NCI-H146 (cell line): ENCODE measurements at regions not wholly inside any gene's neighbourhood (a gene's known extent, or its start where the extent isn't known, plus 50 kb on each side); places are given as distances from the start of the nearest gene placed in this dataset.

Source experiments
- DNase-seq: peaks from one replicate; lab custom pipeline; 2025; lab: John Stamatoyannopoulos, UW

DNA sequence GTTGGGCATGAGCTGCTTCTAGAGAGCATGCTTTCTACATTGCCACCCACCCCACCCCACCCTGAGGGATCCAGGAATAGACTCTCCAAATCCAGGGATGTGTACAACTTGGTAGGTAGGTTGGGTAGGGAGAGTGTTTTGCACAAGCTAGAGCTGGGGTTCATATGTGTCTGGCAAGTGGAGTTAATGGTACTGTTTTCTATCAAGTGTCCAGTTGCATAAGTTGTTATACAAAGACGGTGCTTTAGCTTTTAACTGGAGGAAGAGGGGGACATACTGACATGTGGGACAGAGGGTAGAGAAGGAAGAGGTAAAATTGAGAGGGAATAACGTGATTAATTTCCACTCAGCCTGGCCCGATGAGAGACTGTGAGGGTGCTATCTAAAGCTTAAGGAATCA is 51.0 kb upstream of the TNC start:
- no peak for DNase-seq

DNA sequence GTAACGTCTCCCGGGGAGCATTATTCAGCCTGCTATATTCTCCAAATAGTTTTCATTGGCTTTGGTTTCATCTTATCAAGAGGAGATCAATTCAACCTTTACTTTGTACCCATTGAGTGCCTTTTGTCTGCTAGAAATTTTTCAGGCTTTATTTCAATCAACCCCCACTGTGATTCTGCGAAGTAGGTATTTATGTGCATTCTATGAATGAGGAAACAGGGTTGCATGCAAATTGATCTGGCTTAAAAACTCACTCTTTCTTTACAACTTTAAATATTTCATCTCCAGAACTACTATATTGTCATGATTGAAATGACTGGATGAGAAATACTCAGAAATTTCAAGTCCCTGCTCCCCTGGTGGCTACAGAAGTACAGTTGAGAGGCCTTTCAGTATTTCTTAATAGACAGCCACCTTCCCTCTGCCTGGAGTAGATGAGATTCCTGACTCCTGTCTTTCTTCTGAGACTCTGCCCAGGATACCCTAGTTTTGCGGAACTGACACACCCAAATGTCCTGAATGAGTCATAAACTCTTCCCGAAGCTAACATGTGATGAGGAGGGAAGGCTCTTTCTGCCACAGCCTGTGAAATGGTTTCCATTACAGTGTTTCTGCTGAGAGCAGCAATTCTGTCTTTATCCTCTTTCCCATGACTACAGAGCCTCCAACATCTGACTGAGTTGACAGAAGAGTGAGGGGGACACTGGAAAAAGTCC is 52.6 kb upstream of the TNC start:
- DNase-seq, result no peak

DNA sequence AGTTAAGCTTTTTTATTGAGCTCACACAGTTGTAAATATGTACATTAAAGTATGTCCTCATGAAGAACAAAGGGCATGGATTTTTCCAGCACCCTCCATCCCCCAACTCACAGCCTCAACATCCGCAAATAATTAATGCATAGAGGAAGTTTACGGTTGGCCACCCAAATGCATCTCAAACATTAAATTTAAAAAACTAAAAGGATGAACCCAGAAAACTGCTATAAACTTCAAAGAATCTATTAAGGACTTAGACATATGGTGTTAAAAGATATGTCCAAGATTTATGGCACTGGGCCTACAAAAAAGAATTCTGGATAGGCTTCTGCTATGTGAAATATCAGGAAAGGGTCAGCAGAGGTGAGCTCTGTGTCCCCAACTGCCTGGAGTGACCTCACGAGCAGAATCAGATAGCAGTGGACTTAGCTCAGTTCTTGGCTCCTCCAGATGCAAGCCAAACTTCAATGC is 54.0 kb upstream of the TNC start:
- no peak for DNase-seq

- DNase-seq, result no peak
Observed at GRCh38 chr9:115182264-115182663, 64.3 kb upstream of the TNC start.

- no peak for DNase-seq
Observed at GRCh38 chr9:115183436-115183835, 65.5 kb upstream of the TNC start.

DNA sequence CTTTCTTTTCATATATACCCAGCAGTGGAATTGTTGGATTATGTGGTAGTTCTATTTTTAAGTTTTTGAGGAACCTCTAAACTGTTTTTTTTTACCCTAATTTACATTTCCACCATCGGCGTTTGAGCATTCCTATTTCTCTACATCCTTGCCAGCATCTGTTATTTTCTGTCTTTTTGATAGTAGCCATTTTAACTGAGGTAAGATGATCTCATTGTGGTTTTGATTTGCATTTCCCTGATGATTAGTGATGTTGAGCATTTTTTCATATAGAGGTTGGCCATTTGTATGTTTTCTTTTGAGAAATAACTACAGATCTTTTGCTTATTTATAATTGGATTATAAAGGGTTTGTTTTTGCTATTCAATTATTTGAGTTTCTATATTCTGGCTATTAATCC is 71.7 kb upstream of the TNC start:
- DNase-seq, result no peak

- DNase-seq, result no peak
Observed at GRCh38 chr9:115191667-115192066, 73.7 kb upstream of the TNC start.

- DNase-seq, result no peak
Observed at GRCh38 chr9:115192280-115192679, 74.3 kb upstream of the TNC start.

- no peak for DNase-seq
Observed at GRCh38 chr9:115192835-115193525, 75.0 kb upstream of the TNC start.

- DNase-seq, result no peak
Observed at GRCh38 chr9:115193777-115194176, 75.8 kb upstream of the TNC start.

GRCh38 chr9:115194216-115194615 is 76.3 kb upstream of the TNC start:
- no peak for DNase-seq

GRCh38 chr9:115195912-115196311 is 78.0 kb upstream of the TNC start:
- no peak for DNase-seq

DNA sequence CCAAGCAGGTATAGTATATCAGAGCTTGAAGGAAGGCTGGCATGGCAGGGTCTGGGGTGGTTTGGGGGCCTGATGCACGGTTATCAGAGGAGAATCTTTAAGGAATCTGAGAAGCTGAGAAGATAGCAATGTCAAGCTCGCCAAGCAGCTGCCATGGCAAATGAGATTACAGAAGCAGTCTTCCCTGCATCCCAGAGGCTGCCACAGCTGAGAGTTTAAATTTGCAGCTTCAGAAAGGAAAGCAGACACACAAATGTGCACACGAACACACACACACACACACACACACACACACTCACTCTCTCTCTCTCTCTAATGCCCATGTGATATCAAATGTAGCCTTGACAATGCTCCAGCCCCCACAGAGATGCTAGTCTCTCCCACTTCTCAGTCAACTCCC is 79.0 kb upstream of the TNC start:
- no peak for DNase-seq

- no peak for DNase-seq
Observed at GRCh38 chr9:115198001-115198400, 80.0 kb upstream of the TNC start.

DNA sequence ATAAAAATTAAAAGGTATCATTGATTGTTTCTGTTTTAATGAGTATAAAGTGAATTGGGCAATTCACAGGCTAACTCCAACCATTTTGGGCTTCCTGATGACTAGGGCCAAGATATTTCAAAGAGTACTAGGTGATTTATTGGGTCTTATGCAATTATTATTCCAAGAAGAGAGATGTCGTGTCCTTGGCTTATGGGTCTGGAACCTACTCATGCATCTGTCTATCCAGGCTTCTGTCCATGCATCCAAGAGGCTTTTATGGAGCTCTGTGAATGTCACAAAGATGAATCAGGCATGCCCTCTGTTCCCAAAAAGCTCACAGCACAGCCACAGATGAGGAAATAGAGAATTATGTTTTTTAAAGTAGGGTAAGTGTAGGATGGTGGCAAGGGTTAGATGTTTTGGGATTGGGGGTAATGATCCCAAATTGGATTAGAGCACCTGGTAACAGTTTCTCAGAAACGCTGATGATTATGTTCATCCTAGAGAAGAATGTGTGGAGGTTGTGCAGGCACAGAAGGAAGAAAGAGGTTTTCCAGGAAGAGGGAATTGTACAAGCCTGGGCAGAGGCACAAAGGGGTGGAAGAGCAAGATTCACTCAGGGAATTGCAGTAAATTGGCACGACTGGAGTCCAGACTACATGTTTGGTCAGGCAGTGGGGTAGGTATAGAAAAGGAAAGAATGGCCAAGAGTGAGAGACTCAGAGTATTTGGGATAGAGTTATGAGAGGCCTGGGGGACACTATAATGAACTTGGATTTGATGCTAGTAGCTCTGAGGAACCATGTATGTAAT is 83.0 kb upstream of the TNC start:
- no peak for DNase-seq

DNA sequence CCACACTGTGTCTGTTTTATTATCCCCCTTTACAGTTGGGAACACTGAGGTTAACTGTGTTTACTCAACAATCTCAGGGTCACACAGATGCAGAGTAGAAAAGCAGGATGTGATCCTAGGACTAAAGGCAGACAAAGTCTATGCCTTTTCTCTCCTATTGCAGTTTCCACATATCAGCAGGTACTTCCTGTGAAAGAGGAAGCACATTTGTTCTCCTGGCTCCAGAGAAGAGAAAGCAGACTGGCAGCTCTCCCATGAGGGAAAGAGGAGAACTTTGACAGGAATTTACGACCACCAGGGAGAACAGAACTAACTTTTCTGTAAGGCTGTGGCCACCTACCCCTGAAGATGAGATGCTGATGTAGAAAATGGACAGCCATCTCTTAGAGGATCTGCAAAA is 84.2 kb upstream of the TNC start:
- no peak for DNase-seq

GRCh38 chr9:115202960-115203751 is 85.2 kb upstream of the TNC start:
- DNase-seq, result no peak

DNA sequence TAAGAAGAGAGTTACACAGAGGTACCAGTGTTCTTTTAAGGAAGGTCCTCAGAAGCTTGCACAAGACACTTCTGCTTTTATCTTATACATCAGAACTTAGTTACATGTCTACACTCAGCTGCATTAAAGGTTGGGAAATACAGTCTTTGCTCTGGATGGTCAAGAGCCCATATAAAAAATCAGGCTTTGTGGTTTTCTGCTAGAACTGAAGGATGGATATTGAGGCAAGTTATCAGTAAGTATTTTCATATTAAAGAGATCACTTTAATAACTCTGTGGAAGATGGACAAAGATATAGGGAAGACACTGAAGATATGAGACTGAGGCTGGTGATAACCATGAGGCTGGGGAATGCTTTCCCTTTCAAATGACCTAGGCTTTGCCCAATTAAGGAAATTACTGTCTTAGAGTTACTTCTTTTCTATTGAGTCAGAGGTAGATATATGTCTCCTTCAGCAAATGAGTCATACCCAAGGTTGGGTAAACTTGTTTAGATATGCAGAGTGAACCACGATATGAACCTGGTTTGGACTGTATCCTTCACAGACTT is 87.0 kb upstream of the TNC start:
- no peak for DNase-seq

DNA sequence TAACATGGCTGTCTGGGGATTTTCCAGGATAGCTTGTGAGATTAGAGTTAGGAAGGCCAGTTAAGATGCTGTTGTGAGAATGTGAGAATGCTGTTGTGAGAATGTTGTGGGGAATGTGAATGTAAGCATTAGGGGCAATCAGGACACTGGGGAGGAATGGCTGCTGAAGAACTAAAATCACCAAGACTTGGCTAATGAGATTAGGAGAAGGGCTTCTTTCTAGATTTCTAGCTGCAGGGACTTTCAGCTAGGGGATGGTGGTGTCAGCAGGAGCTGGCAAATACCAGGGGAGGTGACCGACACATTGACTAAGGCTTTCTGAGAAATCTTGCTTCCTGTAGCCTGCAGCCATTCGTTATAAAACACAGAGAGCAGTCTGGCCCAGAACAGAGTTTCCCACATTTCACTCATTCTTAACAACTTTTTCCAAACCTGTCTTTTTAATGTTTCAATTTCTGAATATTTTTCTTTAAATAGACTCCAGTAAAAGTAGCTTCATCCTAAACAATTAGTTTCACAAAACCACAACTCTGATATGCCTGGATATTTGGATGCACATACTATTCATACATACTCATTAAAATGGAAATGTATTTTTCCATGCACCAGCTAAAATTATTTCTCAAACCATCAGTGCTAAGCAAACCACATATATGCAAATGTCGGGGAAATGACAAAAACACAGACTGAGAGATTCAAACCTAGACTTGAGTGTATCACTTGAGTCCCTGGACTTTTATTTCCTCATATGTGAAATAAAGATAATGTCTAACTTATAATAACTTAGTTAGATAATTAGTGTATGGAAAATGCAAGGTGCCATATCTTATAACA is 89.3 kb upstream of the TNC start:
- no peak for DNase-seq

DNA sequence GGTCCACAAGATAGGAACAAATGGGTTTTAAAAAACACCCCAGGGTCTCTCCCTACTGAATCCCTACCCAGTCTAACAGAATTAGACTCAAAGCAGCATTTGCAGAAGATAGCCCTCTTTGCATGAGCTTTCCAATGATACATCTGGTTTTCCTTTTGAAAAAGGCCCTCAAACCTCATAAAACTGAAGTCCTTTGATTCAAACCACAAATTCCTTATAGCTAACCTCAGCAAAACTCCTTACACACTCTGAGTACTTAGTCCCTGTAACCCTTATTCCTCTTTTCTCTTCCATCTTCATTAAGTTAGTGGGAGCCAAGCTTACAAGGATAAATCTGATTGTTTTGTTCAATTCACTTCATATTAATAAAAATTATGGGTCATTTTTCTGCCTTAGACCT is 90.5 kb upstream of the TNC start:
- no peak for DNase-seq
